Hepatocyte (in vitro differentiated cells): ENCODE measurements at regions not wholly inside any gene's neighbourhood (a gene's known extent, or its start where the extent isn't known, plus 50 kb on each side); places are given as distances from the start of the nearest gene placed in this dataset.

Experiments used
- CTCF ChIP-seq: fragments of 200-600 bp; sonication (generic); IDR thresholded peaks from 2 replicates; pipeline ENCODE4 v1.5.1; 2016; ENCODE audit warnings: antibody characterized with exemption, mild to moderate bottlenecking; ENCODE audit not compliant: poor library complexity
- EZH2 ChIP-seq: fragments of 200-600 bp; sonication (generic); IDR thresholded peaks from 2 replicates; pipeline ENCODE4 v1.6.1; 2016; ENCODE audit warnings: antibody characterized with exemption, mild to moderate bottlenecking, borderline replicate concordance
- EZH2phosphoT487 ChIP-seq: fragments of 200-600 bp; sonication (generic); IDR thresholded peaks from one replicate; pipeline ENCODE4 v1.6.1; 2018; ENCODE audit warnings: antibody characterized with exemption, mild to moderate bottlenecking, low read depth, moderate library complexity; ENCODE audit not compliant: unreplicated experiment, severe bottlenecking

GRCh38 chr3:161619351-161619750, 122.7 kb downstream of the OTOL1 start:
- TF ChIP-seq CTCF (no peak), EZH2phosphoT487 (no peak), EZH2 (no peak)
